Esophagus squamous epithelium (tissue), 5 donors: ENCODE measurements at regions not wholly inside any gene's neighbourhood (a gene's known extent, or its start where the extent isn't known, plus 50 kb on each side); places are given as distances from the start of the nearest gene placed in this dataset.
"Not testable (repeated sequence)": the region's sequence is repeated elsewhere in the genome, so short reads cannot be mapped to it uniquely, and the experiment has no call there.

ENCODE experiments used
- DNase-seq: peaks from one replicate; lab custom pipeline; 2025; lab: John Stamatoyannopoulos, UW
- H3K27ac ChIP-seq, 4 donors: fragments of 200-600 bp; sonication (generic); one replicate each; pipeline ENCODE4 v1.5.1; 2016 to 2019; ENCODE audit warnings: mild to moderate bottlenecking in 1 of 4
- H3K27me3 ChIP-seq, 4 donors: fragments of 200-600 bp; sonication (generic); 1 replicate in 3 of 4; 2 replicates in 1 of 4; pipeline versions ENCODE4 v1.5.1 to v1.6.0; 2017 to 2021; ENCODE audit warnings: antibody characterized with exemption in 1 of 4
- H3K36me3 ChIP-seq, 3 donors: fragments of 200-600 bp; sonication (generic); one replicate each; pipeline ENCODE4 v1.5.1; 2016 to 2019
- H3K4me1 ChIP-seq, 3 donors: fragments of 200-600 bp; sonication (generic); one replicate each; pipeline ENCODE4 v1.5.1; 2017 to 2019
- H3K4me3 ChIP-seq, 4 donors: fragments of 200-600 bp; sonication (generic); 1 replicate in 3 of 4; 2 replicates in 1 of 4; pipeline ENCODE4 v1.5.1; 2016 to 2019; ENCODE audit warnings: mild to moderate bottlenecking in 2 of 4, moderate library complexity in 1 of 4
- H3K9me3 ChIP-seq, 3 donors: fragments of 200-600 bp; sonication (generic); one replicate each; pipeline ENCODE4 v1.5.1; 2016 to 2019
- CTCF ChIP-seq, 6 experiments: fragments of 450-650 bp in 4 of 6; fragments of 200-600 bp in 2 of 6; sonication (generic) in 2 of 6; IDR thresholded peaks; one replicate each; pipeline ENCODE4 v1.5.1; 2016 to 2019; ENCODE audit warnings: antibody characterized with exemption in 6 of 6, mild to moderate bottlenecking in 4 of 6, moderate library complexity in 4 of 6
- POLR2A ChIP-seq, 4 donors: fragments of 450-650 bp; IDR thresholded peaks; one replicate each; pipeline ENCODE4 v1.6.1; 2017; ENCODE audit warnings: antibody characterized with exemption in 4 of 4, mild to moderate bottlenecking in 4 of 4, moderate library complexity in 3 of 4
- WGBS, 2 donors: methylation state at CpG; one replicate each; pipeline ENCODE4 v1.1.5; 2018; 5-methylcytosine and 5-hydroxymethylcytosine counted together
- intact Hi-C: fragments of 100-400 bp; cut with DNase I; formaldehyde crosslinking; loops from one replicate; pipeline ENCODE4 v1.15.0; 2022
- donor health status: DM: yes; HTN: yes; CAD: no.

- no peak for DNase-seq
- Histone ChIP-seq H3K9me3 (no peaks in the 10 kb centered on the region), H3K27ac (no peak overlapping the region), H3K4me1 (no peaks in the 10 kb centered on the region), H3K36me3 (no peaks in the 10 kb centered on the region), H3K4me3 (no peak overlapping the region), H3K27me3 (no peaks in the 10 kb centered on the region)
- TF ChIP-seq CTCF (IDR thresholded peaks at IDR 0.05): no peak
- TF ChIP-seq POLR2A (IDR thresholded peaks at IDR 0.05): no peak
- intact Hi-C loops: no loop called here
These were observed 481.0 kb upstream of the SOX9 start for GRCh38 chr17:71639865-71640264.

GRCh38 chr17:71646890-71647289 is 473.9 kb upstream of the SOX9 start:
- H3K27me3 ChIP-seq, H3K4me3 ChIP-seq, intact Hi-C loops, H3K4me1 ChIP-seq, DNase-seq, H3K27ac ChIP-seq, H3K36me3 ChIP-seq: not testable (repeated sequence)
- 53 to 68% methylated on average over 2 of the region's 2 CpGs for WGBS, 2 donors
- H3K9me3 ChIP-seq: peaks cover 0 to 12% (median 0%) of the 10 kb centered on the region in 3 donors

- 94 to 95% methylated on average over 2 of the region's 2 CpGs for WGBS, 2 donors
- H3K27ac ChIP-seq, H3K27me3 ChIP-seq, intact Hi-C loops, H3K4me1 ChIP-seq, DNase-seq, H3K36me3 ChIP-seq, H3K4me3 ChIP-seq: not testable (repeated sequence)
- H3K9me3 ChIP-seq: peaks cover 0 to 12% (median 0%) of the 10 kb centered on the region in 3 donors
These were observed 472.5 kb upstream of the SOX9 start for GRCh38 chr17:71648342-71648741.

DNA sequence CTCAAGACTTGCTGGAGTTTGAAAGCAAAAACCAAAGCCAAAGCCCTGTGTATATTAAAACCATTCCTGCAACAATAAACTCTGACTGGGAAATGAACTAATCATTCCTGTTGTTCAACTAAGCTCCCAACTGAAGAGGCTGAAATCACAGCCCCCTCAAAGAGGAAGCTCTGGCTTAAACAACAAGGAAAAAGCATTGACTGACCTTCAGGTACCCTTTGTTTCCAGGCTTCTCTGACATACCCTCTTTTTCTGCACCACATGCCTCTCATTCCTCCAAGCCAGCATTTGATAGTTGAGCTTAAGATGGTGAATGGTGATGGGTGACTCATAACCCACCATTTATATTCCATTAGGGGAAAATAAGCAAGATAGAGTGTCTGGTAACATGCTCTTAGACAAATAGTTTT is 470.9 kb upstream of the SOX9 start:
- intact Hi-C loops: no loop called here

GRCh38 chr17:71655542-71655941 is 465.3 kb upstream of the SOX9 start:
- intact Hi-C loops: no loop called here
- no peak overlapping the region for H3K4me3 ChIP-seq
- no peak for DNase-seq
- no peaks in the 10 kb centered on the region for H3K9me3 ChIP-seq
- TF ChIP-seq CTCF (IDR thresholded peaks at IDR 0.05) (no peak), POLR2A (IDR thresholded peaks at IDR 0.05) (no peak)
- H3K4me1 ChIP-seq: no peaks in the 10 kb centered on the region
- no peaks in the 10 kb centered on the region for H3K27me3 ChIP-seq
- H3K36me3 ChIP-seq: no peaks in the 10 kb centered on the region
- no peak overlapping the region for H3K27ac ChIP-seq

More for the DNA sequence above, 470.9 kb upstream of the SOX9 start:
- Histone ChIP-seq H3K4me1 (no peaks in the 10 kb centered on the region), H3K9me3 (peaks cover 0 to 12% (median 0%) of the 10 kb centered on the region in 3 donors), H3K27ac (no peak overlapping the region), H3K36me3 (no peaks in the 10 kb centered on the region), H3K4me3 (no peak overlapping the region), H3K27me3 (no peaks in the 10 kb centered on the region)
- TF ChIP-seq POLR2A (IDR thresholded peaks at IDR 0.05) (no peak), CTCF (IDR thresholded peaks at IDR 0.05) (no peak)
- no peak for DNase-seq

- H3K9me3 ChIP-seq: no peaks in the 10 kb centered on the region
- no peak for DNase-seq
- 76 to 88% methylated on average over 5 to 6 of the region's 6 CpGs for WGBS, 2 donors
- H3K4me1 ChIP-seq: no peaks in the 10 kb centered on the region
- intact Hi-C loops: no loop called here
- no peak overlapping the region for H3K4me3 ChIP-seq
- H3K27me3 ChIP-seq: no peaks in the 10 kb centered on the region
- H3K36me3 ChIP-seq: no peaks in the 10 kb centered on the region
- H3K27ac ChIP-seq: no peak overlapping the region
- TF ChIP-seq POLR2A (IDR thresholded peaks at IDR 0.05) (no peak), CTCF (IDR thresholded peaks at IDR 0.05) (no peak)
These were observed 463.6 kb upstream of the SOX9 start for GRCh38 chr17:71656964-71657858.
